GM18499 (cell line): ENCODE measurements at regions not wholly inside any gene's neighbourhood (a gene's known extent, or its start where the extent isn't known, plus 50 kb on each side); places are given as distances from the start of the nearest gene placed in this dataset.
"Not testable (repeated sequence)": the region's sequence is repeated elsewhere in the genome, so short reads cannot be mapped to it uniquely, and the experiment has no call there.

Source experiments
- ATAC-seq: cut with Tn5 transposase; IDR thresholded peaks from one replicate; pipeline ENCODE4 v1.9.1; 2021; ENCODE audit warnings: moderate number of reproducible peaks; ENCODE audit not compliant: insufficient read depth, unreplicated experiment

DNA sequence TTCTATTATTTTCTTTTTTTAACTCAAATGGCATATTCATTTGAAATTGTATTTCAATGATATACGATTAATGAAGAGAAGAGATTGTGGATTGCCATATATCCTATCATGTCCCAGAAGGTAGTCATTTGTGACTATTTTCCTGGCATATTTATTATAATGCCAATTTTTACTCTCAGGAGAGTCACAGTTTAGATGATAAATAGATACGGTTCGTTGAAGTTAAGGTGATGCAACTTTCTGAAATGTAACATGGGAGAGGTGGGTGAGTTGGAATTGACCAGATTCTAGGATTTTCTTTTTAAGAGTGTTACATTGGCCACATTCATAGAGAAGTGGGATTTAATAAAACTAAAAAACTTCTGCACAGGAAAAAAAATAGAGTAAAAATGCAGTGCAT lies 1138.5 kb downstream of the NCAM2 start:
- no peak for ATAC-seq

DNA sequence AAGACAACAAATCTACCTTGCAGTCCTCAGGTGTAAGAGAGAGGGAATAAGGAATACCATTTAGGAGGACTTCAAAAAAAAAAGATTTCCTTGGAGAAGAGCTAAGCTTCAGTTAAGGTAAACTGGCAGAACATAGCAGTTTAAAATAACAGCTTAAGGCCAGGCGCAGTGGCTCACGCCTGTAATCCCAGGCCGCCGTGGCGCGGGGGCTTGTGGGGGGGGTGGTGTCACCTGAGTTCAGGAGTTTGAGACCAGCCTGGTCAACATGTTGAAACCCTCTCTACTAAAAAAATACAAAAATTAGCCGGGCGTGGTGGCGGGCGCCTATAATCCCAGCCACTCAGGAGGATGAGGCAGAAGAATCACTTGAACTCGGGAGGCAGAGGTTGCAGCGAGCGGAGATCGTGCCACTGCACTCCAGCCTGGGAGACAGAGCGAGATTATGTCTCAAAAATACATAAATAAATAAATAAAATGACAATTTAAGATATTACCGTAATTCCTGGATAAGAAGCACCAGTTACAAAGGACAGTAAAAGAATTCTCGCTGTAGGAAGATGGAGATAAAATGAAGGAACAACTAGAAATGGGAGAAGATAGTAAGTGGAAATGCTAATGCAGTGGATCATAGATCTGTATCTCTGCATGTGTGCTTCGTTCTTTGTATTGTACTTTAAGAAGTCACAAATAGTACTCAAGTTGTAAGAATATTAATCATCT lies 1140.2 kb downstream of the NCAM2 start:
- no peak for ATAC-seq

DNA sequence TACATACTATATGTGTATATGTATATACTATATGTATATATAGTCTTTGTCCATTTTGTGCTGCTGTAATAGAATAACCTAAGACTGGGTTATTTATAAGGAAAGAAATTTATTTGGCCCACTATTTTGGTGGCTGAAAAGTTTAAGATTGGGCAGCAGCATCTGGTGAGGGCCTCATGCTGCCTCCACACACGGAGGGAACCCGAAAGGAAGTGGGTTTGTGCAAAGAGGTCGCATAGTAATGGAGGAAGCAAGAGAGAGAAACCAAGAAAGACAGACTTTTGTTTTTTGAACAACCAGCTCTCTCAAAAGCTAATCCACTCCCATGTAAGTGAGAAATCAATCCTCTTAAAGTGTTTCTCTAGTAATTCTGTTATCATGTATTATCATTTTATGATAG lies 1147.3 kb downstream of the NCAM2 start:
- ATAC-seq: no peak

DNA sequence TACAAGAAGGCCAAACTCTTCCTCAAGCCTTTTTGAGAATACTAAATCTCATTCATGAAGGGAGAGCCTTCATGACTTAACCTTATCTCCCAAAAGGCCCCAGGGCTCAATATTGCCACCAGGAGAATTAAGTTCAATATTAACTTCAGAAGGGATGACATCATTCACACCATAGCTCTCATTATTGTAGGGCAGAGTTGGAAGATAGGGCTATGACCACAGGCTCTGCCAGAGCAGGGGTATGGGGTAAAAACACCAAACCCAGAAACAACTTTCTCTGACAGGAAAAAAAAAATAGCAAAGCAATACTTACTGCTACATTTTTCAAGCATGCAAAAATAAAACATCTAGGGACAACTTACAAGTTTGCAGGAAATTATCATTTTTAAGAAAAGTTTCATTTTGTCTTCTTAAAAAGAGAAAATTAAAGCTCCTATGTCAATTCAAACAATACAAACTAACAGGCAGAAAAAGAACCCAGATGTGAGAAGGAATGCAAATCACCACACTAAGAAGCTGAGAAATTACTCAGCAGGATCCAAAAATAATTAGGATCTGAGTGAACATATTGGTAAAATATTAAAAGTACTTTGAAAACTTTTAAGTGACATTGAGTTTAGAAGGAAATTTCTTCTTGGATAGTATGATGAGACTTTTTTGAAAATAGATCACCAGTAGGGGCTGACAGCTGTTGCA lies 1156.5 kb downstream of the NCAM2 start:
- ATAC-seq: no peak

DNA sequence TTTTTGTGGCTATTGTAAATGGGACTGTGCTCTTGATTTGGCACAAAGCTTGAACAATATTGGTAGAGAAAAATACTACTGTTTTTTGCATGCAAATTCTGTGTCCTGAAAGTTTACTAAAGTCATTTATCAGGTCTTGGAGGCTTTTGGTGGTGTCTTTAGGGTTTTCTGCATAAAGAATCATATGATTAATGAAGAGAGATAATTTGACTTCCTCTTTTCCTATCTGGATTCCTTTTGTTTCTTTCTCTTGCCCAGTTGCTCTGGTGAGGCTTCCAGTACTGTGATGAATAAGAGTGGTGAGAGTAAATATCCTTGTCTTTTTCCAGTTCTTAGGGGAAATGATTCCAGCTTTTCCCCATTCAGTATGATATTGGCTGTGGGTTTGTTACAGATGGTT lies 1166.7 kb downstream of the NCAM2 start:
- no peak for ATAC-seq

DNA sequence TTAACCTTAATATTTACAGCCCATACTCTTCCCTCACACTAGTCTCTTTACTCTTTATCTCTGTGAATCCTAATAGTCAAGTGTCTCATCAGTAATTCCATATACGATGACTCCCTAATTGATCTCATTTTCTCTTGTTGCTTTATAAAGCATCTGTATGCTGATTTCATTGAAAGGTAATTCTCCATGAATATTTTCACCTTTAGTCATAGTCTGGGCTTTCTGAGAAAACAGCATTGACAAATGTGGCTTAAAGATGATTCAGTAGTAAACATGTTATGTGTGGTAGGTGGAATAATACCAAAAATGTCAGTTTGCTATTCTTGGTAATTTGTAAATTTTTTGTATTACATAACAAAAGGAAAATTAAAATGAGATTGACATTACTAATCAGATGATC lies 1176.5 kb downstream of the NCAM2 start:
- no peak for ATAC-seq

DNA sequence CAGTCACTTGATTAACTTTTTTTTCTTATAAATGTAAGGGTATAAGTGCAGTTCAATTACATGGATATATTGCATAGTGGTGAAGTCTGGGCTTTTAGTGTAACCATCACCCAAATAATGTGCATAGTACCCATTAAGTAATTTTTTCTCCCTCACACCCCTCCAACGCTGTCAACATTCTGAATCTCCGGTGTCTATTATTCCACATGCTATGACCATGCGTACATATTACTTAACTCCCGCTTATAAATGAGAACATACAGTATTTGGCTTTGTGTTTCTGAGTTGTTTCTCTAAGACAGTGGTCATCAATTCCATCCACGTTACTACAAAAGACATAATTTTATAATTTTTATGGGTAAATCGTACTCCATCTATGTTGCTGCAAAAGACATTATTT lies 1191.1 kb downstream of the NCAM2 start:
- ATAC-seq: no peak

DNA sequence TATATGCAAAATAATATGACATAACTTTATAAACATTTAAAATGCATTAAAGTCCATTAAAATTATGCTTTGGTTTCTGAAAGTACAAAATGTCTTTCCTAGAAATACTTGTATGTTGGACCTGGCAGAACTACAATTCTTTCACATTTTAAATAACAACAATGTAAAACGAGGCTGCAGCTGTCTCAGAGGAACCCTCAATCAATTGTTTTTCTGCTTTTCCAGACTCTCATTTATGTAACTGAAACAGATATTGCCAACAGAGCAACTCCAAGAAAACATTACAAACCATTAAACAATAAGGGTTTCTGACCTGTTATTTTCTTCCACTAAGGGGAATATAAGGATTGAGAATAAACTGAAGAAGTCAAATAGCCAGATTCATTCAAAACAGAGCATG lies 1193.4 kb downstream of the NCAM2 start:
- ATAC-seq: no peak

DNA sequence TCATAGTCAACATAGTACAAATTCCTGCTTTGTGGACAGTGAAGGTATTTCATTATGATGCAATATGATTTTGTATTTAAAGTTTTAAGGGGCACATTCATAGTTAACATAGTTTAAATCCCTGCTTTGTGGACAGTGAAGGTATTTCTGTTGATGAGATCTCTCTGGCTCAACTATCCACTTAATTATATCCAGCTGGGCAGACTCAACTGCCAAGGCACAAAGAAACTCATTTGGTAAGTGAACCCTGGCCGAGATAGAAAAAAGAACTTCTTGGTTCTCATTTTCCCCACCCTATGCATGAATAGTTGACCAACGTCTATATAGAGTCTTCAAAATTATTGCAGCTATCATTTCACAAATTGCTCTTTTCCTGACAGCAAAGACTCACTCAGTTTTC lies 1194.6 kb downstream of the NCAM2 start:
- no peak for ATAC-seq

DNA sequence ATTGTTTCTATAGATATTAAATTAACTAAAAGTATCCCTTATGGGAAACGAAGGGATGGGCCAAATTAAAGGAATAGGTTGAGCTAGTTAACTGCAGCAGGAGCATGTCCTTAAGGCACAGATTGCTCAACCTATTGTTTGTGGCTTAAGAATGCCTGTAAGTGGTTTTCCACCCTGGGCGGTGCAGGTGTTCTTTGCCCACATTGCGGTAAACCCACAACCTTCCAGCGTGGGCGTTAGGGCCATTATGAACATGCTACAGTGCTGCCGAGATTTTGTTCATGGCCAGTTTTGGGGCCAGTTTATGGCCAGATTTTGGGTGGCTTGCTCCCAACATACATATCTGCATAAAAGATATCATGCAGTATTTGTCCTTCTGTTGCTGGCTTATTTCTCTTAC lies 1196.8 kb downstream of the NCAM2 start:
- not testable (repeated sequence) for ATAC-seq

DNA sequence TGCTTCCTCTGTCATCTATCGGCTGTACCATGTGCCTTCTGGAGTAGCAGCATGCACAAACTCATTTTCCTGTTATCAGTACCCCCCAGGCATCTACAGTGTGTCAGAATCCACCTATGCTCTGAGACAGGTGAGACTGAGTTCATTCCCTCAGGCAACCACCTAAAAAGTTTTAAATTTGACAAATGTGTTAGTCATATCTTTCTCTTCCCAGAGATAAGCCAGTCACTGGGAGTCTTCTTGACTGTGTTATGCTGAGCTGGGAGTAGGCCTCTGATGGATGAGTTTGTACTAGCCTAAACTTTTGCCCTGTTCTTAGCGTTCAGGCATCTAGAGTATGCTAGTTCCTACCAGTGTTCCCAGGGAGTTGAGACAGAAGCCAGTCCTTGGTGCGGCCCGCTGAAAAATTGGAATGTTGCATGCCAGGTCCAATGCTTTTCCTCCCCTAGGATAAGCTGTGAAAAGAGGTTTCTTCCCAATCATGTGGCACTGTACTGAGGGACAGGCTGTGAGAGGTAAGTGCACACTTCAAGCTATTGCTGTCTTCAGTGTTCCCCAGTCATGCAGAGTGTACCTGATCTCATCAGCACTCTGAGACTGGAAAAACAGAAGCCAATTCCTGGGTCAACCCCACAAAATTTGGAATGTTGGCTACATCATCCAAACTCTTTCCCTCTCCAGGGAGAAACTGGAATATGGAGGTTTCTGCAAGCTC lies 1202.3 kb downstream of the NCAM2 start:
- ATAC-seq: no peak

DNA sequence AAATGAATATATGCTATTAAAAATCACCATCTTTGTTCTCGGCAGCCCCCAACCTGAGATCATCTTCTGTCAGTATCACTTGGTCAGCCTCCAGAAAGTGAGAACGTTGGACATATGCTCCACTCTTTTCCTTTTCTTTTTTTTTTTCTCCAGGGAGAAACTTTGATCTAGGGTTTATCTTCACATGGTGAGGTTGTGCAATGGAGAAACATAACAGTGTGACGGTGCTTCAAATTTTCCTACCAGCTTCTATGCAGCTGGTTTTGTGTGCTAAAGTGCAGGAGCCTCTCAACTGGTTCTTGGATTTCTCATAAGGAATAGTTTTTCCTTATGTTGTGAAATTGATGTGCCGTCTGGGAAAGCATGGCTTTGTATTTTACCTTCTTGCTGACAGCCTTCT lies 1202.9 kb downstream of the NCAM2 start:
- ATAC-seq: no peak

DNA sequence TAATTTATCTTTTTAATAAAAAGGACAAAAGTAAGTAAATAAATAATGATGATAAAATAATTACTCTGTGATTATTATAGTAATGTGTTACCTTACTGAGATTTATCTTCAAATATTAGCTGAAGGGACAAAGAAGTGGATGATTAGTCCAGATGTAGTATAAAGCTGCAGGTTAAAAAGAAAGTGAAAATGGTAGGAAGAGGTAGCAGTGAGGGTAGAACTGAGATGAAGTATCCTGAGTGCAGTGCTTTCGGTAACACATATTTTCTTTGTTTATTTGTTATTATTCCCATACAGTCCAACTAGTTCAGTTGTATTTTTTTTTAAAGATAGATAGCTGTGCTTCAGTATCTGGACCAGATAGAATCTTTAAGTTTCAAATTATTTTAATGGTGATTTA lies 1203.5 kb downstream of the NCAM2 start:
- no peak for ATAC-seq

DNA sequence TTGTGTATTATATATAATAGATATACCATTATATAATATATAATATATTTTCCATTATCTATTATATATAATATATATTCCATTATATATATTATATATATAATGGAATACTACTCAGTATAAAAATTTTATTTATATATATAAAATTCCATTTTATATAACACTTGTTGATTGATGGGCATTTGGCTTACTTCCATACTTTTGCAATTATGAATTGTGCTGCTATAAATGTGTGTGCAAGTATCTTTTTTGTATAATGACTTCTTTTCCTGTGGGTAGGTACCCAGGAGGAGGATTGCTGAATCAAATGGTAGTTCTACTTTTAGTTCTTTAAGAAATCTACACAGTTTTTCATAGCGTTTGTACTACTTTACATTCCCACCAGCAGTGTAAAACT lies 1211.1 kb downstream of the NCAM2 start:
- no peak for ATAC-seq

DNA sequence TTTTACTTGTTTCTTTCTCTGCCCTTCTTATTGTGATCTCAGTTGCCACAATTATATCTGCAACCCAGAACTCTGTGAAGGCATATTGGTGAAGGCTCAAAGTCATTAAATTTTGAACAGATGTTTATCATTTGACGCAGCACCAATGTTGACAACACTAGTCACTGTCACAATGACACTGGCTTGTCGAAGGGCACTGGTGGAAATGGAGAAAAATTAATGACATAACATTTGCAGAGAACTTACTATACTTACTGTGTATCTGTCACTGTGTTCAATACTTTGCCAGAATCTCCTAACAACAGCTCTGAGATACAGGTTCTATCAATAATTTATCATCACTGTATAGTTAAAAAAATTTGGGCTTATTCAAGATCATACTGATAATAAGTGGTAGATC lies 1213.7 kb downstream of the NCAM2 start:
- ATAC-seq: no peak

DNA sequence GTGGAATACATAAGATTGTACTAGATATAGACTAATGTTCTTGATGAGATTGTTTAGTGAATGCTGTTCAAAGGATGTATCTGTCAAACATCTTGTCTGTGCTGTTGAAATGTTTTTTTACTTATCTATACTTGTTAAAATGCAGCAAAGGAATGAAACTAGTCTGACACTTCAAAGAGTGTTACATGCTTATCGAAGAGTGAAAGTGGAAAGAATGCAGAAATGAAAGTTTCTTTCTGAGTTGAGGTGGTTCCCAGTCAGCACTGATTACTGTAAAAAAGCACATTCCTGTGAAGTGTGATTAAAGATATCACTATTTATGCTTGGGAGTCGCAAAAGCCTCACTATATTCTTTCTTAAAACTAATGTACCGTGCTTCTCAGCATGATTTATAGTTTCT lies 1225.2 kb downstream of the NCAM2 start:
- peak; percentile 75 for ATAC-seq

DNA sequence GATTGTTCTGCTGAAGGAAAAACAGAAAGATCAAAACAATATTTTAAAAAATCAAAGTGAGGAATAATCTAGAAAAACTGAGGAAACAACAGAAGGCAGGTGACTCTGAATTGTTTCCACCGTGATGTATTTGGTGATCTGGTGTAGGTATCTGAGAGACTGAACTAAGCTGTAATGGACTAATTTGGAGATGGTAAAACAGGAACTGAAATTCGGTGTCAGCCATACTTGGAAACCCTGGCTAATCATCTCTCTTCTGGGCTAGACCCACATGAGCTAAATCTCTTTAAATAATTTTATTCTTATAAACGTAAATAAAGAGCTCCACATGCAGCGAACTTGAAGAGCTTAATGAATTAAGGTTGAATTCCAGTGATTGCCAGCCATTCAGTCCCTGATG lies 1226.1 kb downstream of the NCAM2 start:
- ATAC-seq: no peak

DNA sequence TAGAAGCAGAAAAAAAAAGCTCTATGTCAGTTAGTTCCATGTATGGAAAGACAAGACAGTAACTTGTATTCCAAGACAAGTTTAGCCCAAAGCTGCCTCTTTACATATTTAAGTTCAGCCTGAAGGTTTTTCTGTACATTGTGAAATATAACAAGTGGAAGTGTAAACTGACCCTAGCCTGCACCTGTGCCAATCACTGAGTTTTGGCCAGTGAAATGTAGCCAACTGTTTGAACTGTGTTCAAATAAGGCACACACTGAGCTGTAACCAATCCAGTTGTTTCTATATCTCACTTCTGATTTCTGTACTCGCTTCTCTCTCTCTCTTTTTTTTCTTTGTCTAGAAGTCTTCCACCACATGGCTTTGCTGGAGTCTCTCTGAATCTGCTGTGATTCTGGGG lies 1227.1 kb downstream of the NCAM2 start:
- ATAC-seq: no peak

DNA sequence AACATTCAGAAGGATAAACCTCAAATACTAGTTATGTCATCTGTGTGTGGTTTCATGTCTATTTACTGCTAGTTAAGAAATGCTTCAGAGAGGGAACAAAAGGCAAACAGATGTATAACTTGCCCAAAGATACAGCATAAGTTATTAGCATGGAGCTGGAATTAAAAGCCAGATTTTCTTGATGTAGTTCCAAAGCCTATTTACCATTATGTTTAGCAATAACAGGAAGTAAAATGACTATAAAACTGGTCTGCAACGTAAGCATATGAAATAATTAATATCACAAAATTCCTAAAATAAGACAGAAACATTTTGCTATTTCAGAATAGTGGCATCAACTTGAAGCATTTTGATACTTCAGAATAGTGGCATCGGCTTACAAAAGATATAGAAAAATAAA lies 1232.8 kb downstream of the NCAM2 start:
- ATAC-seq: no peak

DNA sequence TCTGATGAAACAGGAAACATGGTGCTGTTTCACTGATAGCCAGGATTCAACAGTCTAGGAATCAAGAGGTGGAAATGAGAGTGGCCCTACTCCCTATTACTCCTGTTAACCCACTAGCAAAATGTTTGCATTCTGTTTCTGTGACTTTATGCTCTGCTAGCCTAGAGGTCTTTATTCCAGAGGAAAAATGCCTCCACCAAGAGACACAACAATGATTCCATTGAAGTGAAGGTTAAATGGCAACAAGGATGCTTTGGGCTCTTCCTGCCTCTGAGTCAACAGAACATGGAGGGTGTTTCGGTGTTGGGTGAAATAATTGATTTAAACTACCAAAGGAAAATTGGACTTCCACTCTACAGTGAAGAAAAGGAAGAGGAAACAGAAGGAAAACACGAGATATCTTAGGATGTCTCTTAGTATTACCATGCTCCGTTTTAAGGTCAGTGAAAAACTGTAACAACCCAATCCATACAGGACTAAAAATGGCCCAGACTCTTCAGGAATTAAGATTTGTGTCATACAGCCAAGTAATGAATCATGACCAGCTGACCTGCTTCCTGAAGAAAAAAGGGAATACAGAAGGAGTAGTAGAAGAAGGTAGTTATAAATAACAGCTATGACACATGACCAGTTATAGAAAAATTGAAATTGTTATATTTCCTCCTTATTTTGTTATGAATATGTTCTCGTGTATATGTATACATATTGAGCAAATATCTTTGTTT lies 1237.8 kb downstream of the NCAM2 start:
- ATAC-seq: no peak

DNA sequence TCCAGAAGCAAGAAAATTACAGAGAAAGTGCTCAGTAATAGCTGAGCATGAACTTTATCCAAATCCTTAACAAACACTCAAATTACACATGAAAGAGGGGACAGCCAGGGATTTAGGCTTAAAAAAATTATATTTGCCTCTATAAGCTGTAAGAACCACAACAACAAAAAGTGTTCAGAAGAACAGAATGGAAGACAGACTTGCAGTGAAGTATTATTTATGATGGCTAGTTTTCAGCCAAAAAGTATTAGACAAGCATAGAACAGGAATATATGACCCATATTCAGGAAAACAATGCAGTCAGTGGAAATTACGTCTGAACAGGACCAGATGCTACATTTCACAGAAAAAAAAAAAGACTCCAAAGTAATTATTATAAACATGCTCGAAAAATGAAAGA lies 1246.3 kb downstream of the NCAM2 start:
- no peak for ATAC-seq
